ENCODE measurements at regions not wholly inside any gene's neighbourhood (a gene's known extent, or its start where the extent isn't known, plus 50 kb on each side); places are given as distances from the start of the nearest gene placed in this dataset.

DNA sequence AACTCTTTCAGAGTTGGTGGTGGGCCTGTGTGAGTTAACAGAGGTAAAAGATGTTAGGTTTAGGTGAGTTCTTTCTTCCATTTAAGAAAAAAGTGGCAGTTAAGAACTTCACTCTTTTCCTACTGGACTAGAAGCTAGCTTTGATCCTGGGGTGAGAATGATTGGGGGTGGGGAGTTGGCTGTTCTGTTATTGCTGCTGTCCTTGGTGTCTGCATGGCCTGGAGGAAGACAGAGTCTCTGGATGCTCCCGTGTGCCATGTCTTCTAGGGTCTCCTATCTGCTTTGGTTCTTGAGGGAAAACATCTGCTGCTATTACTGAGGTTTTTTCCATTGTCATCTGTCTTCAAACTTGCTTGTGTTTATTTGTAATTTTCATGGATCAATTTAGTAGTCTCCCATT, 275.7 kb downstream of the HLX start:
- H3K4me1 ChIP-seq (ENCODE audit: control insufficient read depth, insufficient read depth, low read length) = no peaks in the 10 kb centered on the region
- peaks cover 3% of the 10 kb centered on the region for H3K9me3 ChIP-seq (replicated peaks; ENCODE audit: control insufficient read depth, low read depth, low read length)
- no peak for DNase-seq
- no peaks in the 10 kb centered on the region for H3K36me3 ChIP-seq (ENCODE audit: control insufficient read depth, insufficient read depth, low read length)
- H3K27me3 ChIP-seq (ENCODE audit: control insufficient read depth, insufficient read depth, low read length) = no peaks in the 10 kb centered on the region
- H3K27ac ChIP-seq (ENCODE audit: low read length) = no peak overlapping the region
- WGBS (ENCODE audit: insufficient coverage) = no CpG with 5 or more reads among the region's 1 CpG
- H3K4me3 ChIP-seq (ENCODE audit: low read length) = no peak overlapping the region

DNA sequence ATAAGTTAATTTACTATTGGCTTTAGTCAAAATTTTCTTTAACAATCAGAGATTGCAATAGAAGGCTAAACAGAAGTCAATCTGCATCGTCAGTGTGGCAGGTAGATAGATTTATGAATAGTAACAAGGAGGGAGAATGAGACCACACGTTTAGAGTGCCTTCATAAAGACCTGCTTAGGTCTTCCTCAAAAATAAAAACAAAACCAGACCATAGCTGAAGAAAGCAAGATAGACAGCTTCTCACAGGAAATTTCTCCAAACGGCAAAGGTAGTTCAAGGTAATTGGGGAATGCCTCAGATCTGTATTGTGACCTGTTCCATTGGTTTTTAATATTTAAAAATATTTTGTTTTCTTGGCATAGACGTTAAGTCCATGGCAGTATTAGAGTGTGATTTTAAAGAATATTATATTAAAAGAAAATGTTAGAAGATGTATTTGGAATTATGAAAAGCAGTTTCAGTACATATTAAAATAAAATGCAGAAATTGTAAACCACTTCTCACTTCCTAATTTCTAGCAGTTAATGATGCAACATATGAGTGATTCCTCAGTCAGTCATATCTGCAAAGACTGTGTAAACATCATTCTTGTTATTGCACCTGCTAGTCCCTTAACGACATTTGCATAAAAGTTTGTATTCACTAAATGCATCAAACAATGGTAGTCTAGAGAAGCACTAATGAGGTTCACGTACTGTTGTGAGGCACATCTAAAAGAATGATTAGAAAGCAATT, 278.0 kb downstream of the HLX start:
- peak; percentile 12 for DNase-seq
- no peaks in the 10 kb centered on the region for H3K27me3 ChIP-seq (ENCODE audit: control insufficient read depth, insufficient read depth, low read length)
- no peak overlapping the region for H3K4me3 ChIP-seq (ENCODE audit: low read length)
- no peaks in the 10 kb centered on the region for H3K9me3 ChIP-seq (replicated peaks; ENCODE audit: control insufficient read depth, low read depth, low read length)
- H3K4me1 ChIP-seq (ENCODE audit: control insufficient read depth, insufficient read depth, low read length) = no peaks in the 10 kb centered on the region
- no CpG with 5 or more reads among the region's 6 CpGs for WGBS (ENCODE audit: insufficient coverage)
- H3K27ac ChIP-seq (ENCODE audit: low read length) = no peak overlapping the region
- H3K36me3 ChIP-seq (ENCODE audit: control insufficient read depth, insufficient read depth, low read length) = no peaks in the 10 kb centered on the region

GRCh38 chr1:221159608-221160007, 280.4 kb downstream of the HLX start:
- H3K9me3 ChIP-seq (replicated peaks; ENCODE audit: control insufficient read depth, low read depth, low read length) = no peaks in the 10 kb centered on the region
- no peaks in the 10 kb centered on the region for H3K27me3 ChIP-seq (ENCODE audit: control insufficient read depth, insufficient read depth, low read length)
- no peak overlapping the region for H3K27ac ChIP-seq (ENCODE audit: low read length)
- DNase-seq = no peak
- no peak overlapping the region for H3K4me3 ChIP-seq (ENCODE audit: low read length)
- no peaks in the 10 kb centered on the region for H3K36me3 ChIP-seq (ENCODE audit: control insufficient read depth, insufficient read depth, low read length)
- H3K4me1 ChIP-seq (ENCODE audit: control insufficient read depth, insufficient read depth, low read length) = no peaks in the 10 kb centered on the region
- WGBS (ENCODE audit: insufficient coverage) = 86% methylated on average over 2 of the region's 2 CpGs

DNA sequence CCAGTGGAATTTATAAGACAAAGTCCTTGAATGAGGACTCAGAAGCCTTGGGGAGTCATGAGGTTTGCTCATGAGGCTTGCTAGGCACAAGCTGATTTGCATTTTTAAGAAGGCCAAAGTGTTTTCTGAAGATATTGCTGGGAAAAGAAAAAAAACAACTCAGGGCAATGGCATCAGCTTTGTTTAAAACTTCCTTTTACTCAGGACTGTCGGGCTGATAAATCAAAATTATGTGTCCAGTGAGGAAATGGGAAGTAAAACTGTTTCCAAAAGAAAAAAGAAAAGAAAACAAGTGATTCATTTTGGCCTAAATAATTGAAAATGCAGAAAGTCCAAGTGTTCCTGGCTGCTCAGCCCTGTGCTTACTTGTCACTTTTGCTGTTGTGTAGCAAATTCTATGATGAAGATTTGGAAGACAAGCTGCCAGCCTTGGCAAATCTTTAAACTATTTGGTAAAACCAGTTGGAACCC, 282.4 kb downstream of the HLX start:
- DNase-seq = peak; percentile 78
- H3K4me3 ChIP-seq (ENCODE audit: low read length) = no peak overlapping the region
- no peaks in the 10 kb centered on the region for H3K9me3 ChIP-seq (replicated peaks; ENCODE audit: control insufficient read depth, low read depth, low read length)
- H3K4me1 ChIP-seq (ENCODE audit: control insufficient read depth, insufficient read depth, low read length) = no peaks in the 10 kb centered on the region
- no peak overlapping the region for H3K27ac ChIP-seq (ENCODE audit: low read length)
- no peaks in the 10 kb centered on the region for H3K36me3 ChIP-seq (ENCODE audit: control insufficient read depth, insufficient read depth, low read length)
- WGBS (ENCODE audit: insufficient coverage) = no CpG with 5 or more reads among the region's 1 CpG
- no peaks in the 10 kb centered on the region for H3K27me3 ChIP-seq (ENCODE audit: control insufficient read depth, insufficient read depth, low read length)

GRCh38 chr1:221162352-221162751, 283.1 kb downstream of the HLX start:
- no peaks in the 10 kb centered on the region for H3K4me1 ChIP-seq (ENCODE audit: control insufficient read depth, insufficient read depth, low read length)
- H3K27ac ChIP-seq (ENCODE audit: low read length) = no peak overlapping the region

DNA sequence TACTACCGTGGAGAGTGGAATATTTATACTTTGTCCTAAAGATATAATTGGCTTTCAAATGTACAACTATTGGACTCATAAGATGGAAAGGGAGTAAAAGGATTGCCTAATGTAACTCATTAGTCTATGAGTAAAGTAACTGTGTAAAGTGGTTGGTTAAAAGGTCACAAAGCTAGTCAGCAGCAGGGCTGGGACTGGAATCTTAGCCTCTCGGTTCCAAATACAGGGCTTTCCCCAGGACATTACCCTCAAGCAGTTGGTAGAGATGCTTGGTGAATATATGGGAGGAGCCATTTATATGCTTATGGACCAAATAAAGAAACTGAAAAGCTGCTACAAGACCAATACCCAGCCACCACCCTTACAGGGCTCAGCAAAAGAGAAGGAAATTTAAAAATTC, 283.7 kb downstream of the HLX start:
- H3K36me3 ChIP-seq (ENCODE audit: control insufficient read depth, insufficient read depth, low read length) = no peaks in the 10 kb centered on the region
- no peak overlapping the region for H3K4me3 ChIP-seq (ENCODE audit: low read length)
- no CpG with 5 or more reads among the region's 2 CpGs for WGBS (ENCODE audit: insufficient coverage)
- no peak for DNase-seq
- no peak overlapping the region for H3K27ac ChIP-seq (ENCODE audit: low read length)
- no peaks in the 10 kb centered on the region for H3K27me3 ChIP-seq (ENCODE audit: control insufficient read depth, insufficient read depth, low read length)
- H3K9me3 ChIP-seq (replicated peaks; ENCODE audit: control insufficient read depth, low read depth, low read length) = no peaks in the 10 kb centered on the region
- no peaks in the 10 kb centered on the region for H3K4me1 ChIP-seq (ENCODE audit: control insufficient read depth, insufficient read depth, low read length)

More at GRCh38 chr1:221162352-221162751, 283.1 kb downstream of the HLX start:
- Histone ChIP-seq H3K9me3 (replicated peaks; ENCODE audit: control insufficient read depth, low read depth, low read length) (no peaks in the 10 kb centered on the region), H3K4me3 (ENCODE audit: low read length) (no peak overlapping the region), H3K36me3 (ENCODE audit: control insufficient read depth, insufficient read depth, low read length) (no peaks in the 10 kb centered on the region), H3K27me3 (ENCODE audit: control insufficient read depth, insufficient read depth, low read length) (no peaks in the 10 kb centered on the region)
- no peak for DNase-seq
- 17% methylated on average over 1 of the region's 2 CpGs for WGBS (ENCODE audit: insufficient coverage)

DNA sequence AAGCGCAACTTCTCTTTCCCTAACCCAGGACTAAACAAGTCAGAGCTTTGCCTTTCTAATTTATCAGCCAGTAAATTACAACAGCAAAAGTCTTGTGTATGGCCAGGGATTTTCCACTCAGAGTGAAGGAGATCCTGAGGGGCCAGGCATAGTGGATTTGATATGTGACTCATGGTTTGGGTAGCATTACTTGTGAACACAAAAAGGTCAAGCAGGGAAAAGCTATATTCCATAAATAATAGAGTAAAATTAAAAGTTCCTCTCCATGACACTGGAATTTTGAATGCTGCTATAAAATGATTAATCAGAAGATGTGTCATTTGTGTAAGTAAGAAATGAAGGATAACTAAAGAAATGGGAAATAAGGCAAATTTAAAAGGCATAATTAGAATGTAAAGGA, 284.8 kb downstream of the HLX start:
- Histone ChIP-seq H3K36me3 (ENCODE audit: control insufficient read depth, insufficient read depth, low read length) (no peaks in the 10 kb centered on the region), H3K27me3 (ENCODE audit: control insufficient read depth, insufficient read depth, low read length) (no peaks in the 10 kb centered on the region), H3K27ac (ENCODE audit: low read length) (no peak overlapping the region), H3K4me3 (ENCODE audit: low read length) (no peak overlapping the region), H3K4me1 (ENCODE audit: control insufficient read depth, insufficient read depth, low read length) (no peaks in the 10 kb centered on the region), H3K9me3 (replicated peaks; ENCODE audit: control insufficient read depth, low read depth, low read length) (no peaks in the 10 kb centered on the region)
- DNase-seq = no peak
- WGBS (ENCODE audit: insufficient coverage) = no CpG with 5 or more reads among the region's 1 CpG

DNA sequence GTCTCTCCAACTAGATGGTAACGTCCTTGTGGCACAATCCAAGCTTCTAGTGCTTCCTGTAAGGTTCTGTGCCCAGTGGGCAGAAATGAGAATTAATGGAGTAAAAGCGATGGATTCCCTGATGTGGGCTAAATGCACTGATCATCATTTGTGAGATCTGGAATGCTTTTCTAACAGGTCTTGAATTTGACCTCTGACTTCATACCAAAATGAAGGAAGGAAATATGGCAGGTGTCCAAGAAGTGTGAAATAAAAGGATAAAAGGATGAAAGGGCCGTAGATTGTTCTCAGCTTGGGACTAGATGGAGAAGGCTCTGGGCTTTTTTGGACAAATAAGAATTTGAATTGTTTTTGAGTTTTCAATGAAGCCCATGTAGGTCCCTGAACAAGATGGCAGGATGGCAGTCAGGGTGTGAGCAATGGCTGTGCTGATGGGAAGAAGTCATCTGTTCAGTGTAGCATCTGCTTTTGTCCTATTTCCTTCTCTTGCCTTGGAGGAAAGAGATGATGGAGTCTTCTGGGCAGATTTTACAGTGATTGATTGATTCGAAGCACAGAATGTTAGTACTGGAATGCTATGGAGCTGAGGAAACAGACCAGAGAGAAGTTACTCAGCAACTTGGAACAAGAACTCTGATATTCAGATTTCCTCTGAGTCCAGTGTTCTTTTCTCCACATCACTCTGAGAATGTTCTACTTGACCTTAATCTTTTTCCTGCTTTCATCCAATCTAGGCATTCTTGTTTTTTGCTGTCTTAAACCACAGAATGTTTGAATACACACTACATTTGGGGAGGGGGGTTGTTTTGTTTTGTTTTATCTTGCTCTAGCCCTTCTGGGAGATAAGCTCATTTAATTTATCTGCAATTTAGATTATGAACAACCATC, 286.0 kb downstream of the HLX start:
- DNase-seq = no peak
- H3K27ac ChIP-seq (ENCODE audit: low read length) = no peak overlapping the region
- H3K9me3 ChIP-seq (replicated peaks; ENCODE audit: control insufficient read depth, low read depth, low read length) = no peaks in the 10 kb centered on the region
- H3K36me3 ChIP-seq (ENCODE audit: control insufficient read depth, insufficient read depth, low read length) = no peaks in the 10 kb centered on the region
- no peaks in the 10 kb centered on the region for H3K27me3 ChIP-seq (ENCODE audit: control insufficient read depth, insufficient read depth, low read length)
- no peak overlapping the region for H3K4me3 ChIP-seq (ENCODE audit: low read length)
- WGBS (ENCODE audit: insufficient coverage) = 86% methylated on average over 2 of the region's 4 CpGs
- H3K4me1 ChIP-seq (ENCODE audit: control insufficient read depth, insufficient read depth, low read length) = no peaks in the 10 kb centered on the region

- H3K4me3 ChIP-seq (ENCODE audit: low read length) = no peak overlapping the region
- H3K27ac ChIP-seq (ENCODE audit: low read length) = no peak overlapping the region
- H3K9me3 ChIP-seq (replicated peaks; ENCODE audit: control insufficient read depth, low read depth, low read length) = no peaks in the 10 kb centered on the region
- no peaks in the 10 kb centered on the region for H3K36me3 ChIP-seq (ENCODE audit: control insufficient read depth, insufficient read depth, low read length)
- no peaks in the 10 kb centered on the region for H3K27me3 ChIP-seq (ENCODE audit: control insufficient read depth, insufficient read depth, low read length)
- WGBS (ENCODE audit: insufficient coverage) = no CpG with 5 or more reads among the region's 7 CpGs
- DNase-seq = peak; percentile 17
- H3K4me1 ChIP-seq (ENCODE audit: control insufficient read depth, insufficient read depth, low read length) = no peaks in the 10 kb centered on the region
These were observed 286.7 kb downstream of the HLX start for GRCh38 chr1:221165839-221166500.
